H9 (cell line): ENCODE measurements at regions not wholly inside any gene's neighbourhood (a gene's known extent, or its start where the extent isn't known, plus 50 kb on each side); places are given as distances from the start of the nearest gene placed in this dataset.

Source experiments
- DNase-seq: peaks from one replicate; pipeline ENCODE4 v3.0.0-alpha.2; 2017
- H2AFZ ChIP-seq: one replicate; pipeline ENCODE4 v1.6.1; 2013; ENCODE audit warnings: mild to moderate bottlenecking, low read length, control low read depth, moderate library complexity
- H2AK5ac ChIP-seq: 2 replicates; pipeline ENCODE4 v1.6.1; 2013; ENCODE audit warnings: low read length, control low read depth, mixed read lengths; ENCODE audit not compliant: insufficient read length
- H2BK120ac ChIP-seq: one replicate; pipeline ENCODE4 v1.6.1; 2013; ENCODE audit warnings: low read depth, mild to moderate bottlenecking, low read length, control low read depth, inconsistent platforms; ENCODE audit not compliant: poor library complexity, severe bottlenecking
- H2BK12ac ChIP-seq: 2 replicates; pipeline ENCODE4 v1.6.1; 2013; ENCODE audit warnings: low read length, control low read depth, mixed read lengths, low read depth; ENCODE audit not compliant: insufficient read length
- H2BK15ac ChIP-seq: 2 replicates; pipeline ENCODE4 v1.6.1; 2013; ENCODE audit warnings: low read depth, low read length, control low read depth
- H2BK20ac ChIP-seq: one replicate; pipeline ENCODE4 v1.6.1; 2013; ENCODE audit warnings: low read depth, mild to moderate bottlenecking, low read length, control low read depth, inconsistent platforms; ENCODE audit not compliant: poor library complexity, severe bottlenecking
- H2BK5ac ChIP-seq: 2 replicates; pipeline ENCODE4 v1.6.1; 2013; ENCODE audit warnings: low read length, control low read depth, mixed read lengths; ENCODE audit not compliant: insufficient read length
- H3K14ac ChIP-seq: 2 replicates; pipeline ENCODE4 v1.6.1; 2013; ENCODE audit warnings: low read length, control low read depth; ENCODE audit not compliant: insufficient read depth
- H3K18ac ChIP-seq: 2 replicates; pipeline ENCODE4 v1.6.1; 2013; ENCODE audit warnings: low read depth, mild to moderate bottlenecking, mixed read lengths, low read length, control low read depth; ENCODE audit not compliant: insufficient read length
- H3K23ac ChIP-seq: 2 replicates; pipeline ENCODE4 v1.6.1; 2013; ENCODE audit warnings: low read length, control low read depth, mixed read lengths, low read depth; ENCODE audit not compliant: insufficient read length
- H3K23me2 ChIP-seq: 2 replicates; pipeline ENCODE4 v1.6.1; 2013; ENCODE audit warnings: low read depth, mild to moderate bottlenecking, mixed read lengths, low read length, control low read depth; ENCODE audit not compliant: insufficient read length, poor library complexity, severe bottlenecking
- H3K27ac ChIP-seq: 2 replicates; pipeline ENCODE4 v1.5.1; 2013; ENCODE audit warnings: low read length, control low read depth, mixed read lengths, low read depth; ENCODE audit not compliant: insufficient read length
- H3K27me3 ChIP-seq: 2 replicates; pipeline ENCODE4 v1.6.1; 2013; ENCODE audit warnings: low read length, control low read depth, inconsistent platforms; ENCODE audit not compliant: insufficient read depth
- H3K4ac ChIP-seq: 2 replicates; pipeline ENCODE4 v1.6.1; 2013; ENCODE audit warnings: low read depth, mild to moderate bottlenecking, control low read depth, inconsistent platforms, low read length, moderate library complexity
- H3K4me1 ChIP-seq: 2 replicates; pipeline ENCODE4 v1.6.1; 2013; ENCODE audit warnings: low read length, control low read depth, inconsistent platforms; ENCODE audit not compliant: insufficient read depth
- H3K4me2 ChIP-seq: 2 replicates; pipeline ENCODE4 v1.6.1; 2013; ENCODE audit warnings: low read length, control low read depth, mixed read lengths; ENCODE audit not compliant: insufficient read length, insufficient read depth
- H3K56ac ChIP-seq: 2 replicates; pipeline ENCODE4 v1.6.1; 2013; ENCODE audit warnings: low read depth, mild to moderate bottlenecking, mixed read lengths, low read length, control low read depth; ENCODE audit not compliant: insufficient read length
- H3K79me1 ChIP-seq: 2 replicates; pipeline ENCODE4 v1.6.1; 2013; ENCODE audit warnings: low read depth, mild to moderate bottlenecking, moderate library complexity, low read length, control low read depth, inconsistent platforms; ENCODE audit not compliant: insufficient read depth, poor library complexity, severe bottlenecking
- H3K79me2 ChIP-seq: 2 replicates; pipeline ENCODE4 v1.6.1; 2013; ENCODE audit warnings: low read length, control low read depth, inconsistent platforms; ENCODE audit not compliant: insufficient read depth
- H3K9ac ChIP-seq: 2 replicates; pipeline ENCODE4 v1.6.1; 2013; ENCODE audit warnings: low read length, control low read depth, mixed read lengths; ENCODE audit not compliant: insufficient read length; ENCODE audit errors: extremely low read depth
- H3K9me3 ChIP-seq: one replicate; pipeline ENCODE4 v1.6.1; 2013; ENCODE audit warnings: low read depth, low read length, inconsistent platforms; ENCODE audit not compliant: control insufficient read depth
- H3T11ph ChIP-seq: one replicate; pipeline ENCODE4 v1.6.1; 2013; ENCODE audit warnings: mild to moderate bottlenecking, low read length, control low read depth, inconsistent platforms
- H4K20me1 ChIP-seq: one replicate; pipeline ENCODE4 v1.6.1; 2013; ENCODE audit not compliant: control insufficient read depth, insufficient read length, insufficient read depth
- H4K5ac ChIP-seq: 2 replicates; pipeline ENCODE4 v1.6.1; 2013; ENCODE audit warnings: low read depth, mild to moderate bottlenecking, mixed read lengths, low read length, control low read depth; ENCODE audit not compliant: insufficient read length
- H4K8ac ChIP-seq: replicated peaks from 2 replicates; pipeline ENCODE4 v1.6.1; 2013; ENCODE audit warnings: low read length, control low read depth, mixed read lengths, low read depth; ENCODE audit not compliant: insufficient read length
- H4K91ac ChIP-seq: 2 replicates; pipeline ENCODE4 v1.6.1; 2013; ENCODE audit warnings: low read depth, mild to moderate bottlenecking, moderate library complexity, mixed read lengths, low read length, control low read depth; ENCODE audit not compliant: insufficient read length
- H3K27ac Mint-ChIP-seq, 3 experiments: 2 replicates in 2 of 3; 3 replicates in 1 of 3; pipeline ENCODE4 v1.8.0; 2020 to 2021; ENCODE audit warnings: mixed read lengths in 3 of 3, mild to moderate bottlenecking in 1 of 3, moderate library complexity in 1 of 3
- H3K27me3 Mint-ChIP-seq: 2 replicates; pipeline ENCODE4 v1.8.0; 2021; ENCODE audit warnings: low read depth, mild to moderate bottlenecking, moderate library complexity, mixed read lengths
- H3K36me3 Mint-ChIP-seq, 3 experiments: 2 replicates in 2 of 3; 3 replicates in 1 of 3; pipeline ENCODE4 v1.8.0; 2020 to 2021; ENCODE audit warnings: low read depth in 3 of 3, mixed read lengths in 3 of 3; ENCODE audit not compliant: insufficient read depth in 1 of 3
- H3K4me1 Mint-ChIP-seq, 2 experiments: 2 replicates each; pipeline ENCODE4 v1.8.0; 2020; ENCODE audit warnings: mixed read lengths in 2 of 2
- H3K4me3 Mint-ChIP-seq, 2 experiments: 2 replicates in 1 of 2; 3 replicates in 1 of 2; pipeline ENCODE4 v1.8.0; 2020 to 2021; ENCODE audit warnings: mild to moderate bottlenecking in 2 of 2, mixed read lengths in 2 of 2, moderate library complexity in 1 of 2
- H3K9me3 Mint-ChIP-seq, 2 experiments: 2 replicates in 1 of 2; 3 replicates in 1 of 2; pipeline ENCODE4 v1.8.0; 2020; ENCODE audit warnings: mild to moderate bottlenecking in 2 of 2, mixed read lengths in 2 of 2, moderate library complexity in 1 of 2
- CTCF ChIP-seq: fragments of 200-600 bp; sonication (generic); conservative IDR thresholded peaks from 3 replicates; pipeline ENCODE4 v1.8.0; 2021; ENCODE audit warnings: antibody characterized with exemption, mild to moderate bottlenecking
- WGBS: extraction: QIAGEN DNeasy Blood & Tissue Kit; methylation state at CpG from one replicate; pipeline ENCODE4 v1.1.7; 2013; ENCODE audit warnings: missing lambda C conversion rate, low lambda C conversion rate, mixed read lengths; ENCODE audit not compliant: insufficient read length; ENCODE audit errors: extremely low coverage; 5-methylcytosine and 5-hydroxymethylcytosine counted together

- H3K4me1 Mint-ChIP-seq = peaks cover 17 to 26% of the 10 kb centered on the region in 2 experiments
- DNase-seq = no peak
- no peaks in the 10 kb centered on the region for H3K79me2 ChIP-seq
- H3K4me3 Mint-ChIP-seq = no peak overlapping the region; a peak in 1 of 5 replicates
- H3K9me3 Mint-ChIP-seq = peaks cover 0 to 2% of the 10 kb centered on the region in 2 experiments; a peak in 2 of 5 replicates
- H3K56ac ChIP-seq = no peak overlapping the region
- H2BK120ac ChIP-seq = no peak overlapping the region
- no peak overlapping the region for H2AK5ac ChIP-seq
- no peak overlapping the region for H3K4ac ChIP-seq
- no peaks in the 10 kb centered on the region for H3K79me1 ChIP-seq
- H3K23ac ChIP-seq = no peak overlapping the region
- no CpG with 5 or more reads among the region's 4 CpGs for WGBS
- peaks cover 0 to 2% (median 0%) of the 10 kb centered on the region in 3 experiments; a peak in 2 of 7 replicates for H3K36me3 Mint-ChIP-seq
- no peak overlapping the region for H3K27ac ChIP-seq
- H2AFZ ChIP-seq = no peak overlapping the region
- no peak overlapping the region for H3K18ac ChIP-seq
- H3K23me2 ChIP-seq = no peaks in the 10 kb centered on the region
- H3T11ph ChIP-seq = no peak overlapping the region
- peak overlapping the region in 1 of 3 experiments; percentile 16; a peak in 1 of 7 replicates for H3K27ac Mint-ChIP-seq
- H4K8ac ChIP-seq = no peak overlapping the region
- no peaks in the 10 kb centered on the region for H3K9me3 ChIP-seq
- no peak overlapping the region for H2BK15ac ChIP-seq
- no peak overlapping the region for H2BK20ac ChIP-seq
- H2BK12ac ChIP-seq = no peak overlapping the region
- H3K14ac ChIP-seq = no peak overlapping the region
- no peak overlapping the region for H2BK5ac ChIP-seq
- no peak overlapping the region for H4K5ac ChIP-seq
- no peaks in the 10 kb centered on the region; the same call in 1 of the 2 replicates for H3K4me1 ChIP-seq
- no peaks in the 10 kb centered on the region for H3K27me3 ChIP-seq
- H3K4me2 ChIP-seq = no peak overlapping the region
- no peaks in the 10 kb centered on the region for H4K20me1 ChIP-seq
- H3K9ac ChIP-seq = no peak overlapping the region
- no peaks in the 10 kb centered on the region for H3K27me3 Mint-ChIP-seq
- no peak for TF ChIP-seq CTCF
- no peak overlapping the region for H4K91ac ChIP-seq
These were observed 241.3 kb upstream of the SETMAR start for GRCh38 chr3:4061783-4062360.
